ENCODE measurements at regions not wholly inside any gene's neighbourhood (a gene's known extent, or its start where the extent isn't known, plus 50 kb on each side); places are given as distances from the start of the nearest gene placed in this dataset.

DNA sequence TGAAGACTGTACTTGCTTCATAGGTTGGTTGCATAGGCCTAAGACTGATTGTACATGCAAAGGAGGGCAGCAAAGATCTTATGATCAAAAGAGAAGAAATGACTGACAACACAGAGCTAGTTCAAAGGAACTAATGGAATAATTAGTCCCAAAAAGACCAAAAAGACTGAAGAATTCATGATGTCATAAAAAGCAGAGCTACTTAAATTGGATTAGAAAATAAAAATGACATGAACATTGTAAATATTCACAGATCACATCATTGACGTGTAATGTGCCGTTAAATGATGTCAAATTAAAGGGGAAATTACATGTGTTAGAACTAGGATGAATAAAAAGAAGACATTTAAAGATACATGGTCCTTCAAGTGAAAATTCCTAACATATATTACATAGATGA, 616.8 kb downstream of the NR4A2 start (continued):
- TF ChIP-seq, protein P1, sequence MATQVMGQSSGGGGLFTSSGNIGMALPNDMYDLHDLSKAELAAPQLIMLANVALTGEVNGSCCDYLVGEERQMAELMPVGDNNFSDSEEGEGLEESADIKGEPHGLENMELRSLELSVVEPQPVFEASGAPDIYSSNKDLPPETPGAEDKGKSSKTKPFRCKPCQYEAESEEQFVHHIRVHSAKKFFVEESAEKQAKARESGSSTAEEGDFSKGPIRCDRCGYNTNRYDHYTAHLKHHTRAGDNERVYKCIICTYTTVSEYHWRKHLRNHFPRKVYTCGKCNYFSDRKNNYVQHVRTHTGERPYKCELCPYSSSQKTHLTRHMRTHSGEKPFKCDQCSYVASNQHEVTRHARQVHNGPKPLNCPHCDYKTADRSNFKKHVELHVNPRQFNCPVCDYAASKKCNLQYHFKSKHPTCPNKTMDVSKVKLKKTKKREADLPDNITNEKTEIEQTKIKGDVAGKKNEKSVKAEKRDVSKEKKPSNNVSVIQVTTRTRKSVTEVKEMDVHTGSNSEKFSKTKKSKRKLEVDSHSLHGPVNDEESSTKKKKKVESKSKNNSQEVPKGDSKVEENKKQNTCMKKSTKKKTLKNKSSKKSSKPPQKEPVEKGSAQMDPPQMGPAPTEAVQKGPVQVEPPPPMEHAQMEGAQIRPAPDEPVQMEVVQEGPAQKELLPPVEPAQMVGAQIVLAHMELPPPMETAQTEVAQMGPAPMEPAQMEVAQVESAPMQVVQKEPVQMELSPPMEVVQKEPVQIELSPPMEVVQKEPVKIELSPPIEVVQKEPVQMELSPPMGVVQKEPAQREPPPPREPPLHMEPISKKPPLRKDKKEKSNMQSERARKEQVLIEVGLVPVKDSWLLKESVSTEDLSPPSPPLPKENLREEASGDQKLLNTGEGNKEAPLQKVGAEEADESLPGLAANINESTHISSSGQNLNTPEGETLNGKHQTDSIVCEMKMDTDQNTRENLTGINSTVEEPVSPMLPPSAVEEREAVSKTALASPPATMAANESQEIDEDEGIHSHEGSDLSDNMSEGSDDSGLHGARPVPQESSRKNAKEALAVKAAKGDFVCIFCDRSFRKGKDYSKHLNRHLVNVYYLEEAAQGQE (IDR thresholded peaks at IDR 0.05; ENCODE audit: unreplicated experiment), result no peak
- TF ChIP-seq POLR2AphosphoS5 (IDR thresholded peaks at IDR 0.05; ENCODE audit: low read depth), result no peak
- no peak for TF ChIP-seq STAT1 (IDR thresholded peaks at IDR 0.05; ENCODE audit: unreplicated experiment)
- no peak for TF ChIP-seq NANOG (IDR thresholded peaks at IDR 0.05; ENCODE audit: borderline replicate concordance)
- no peak for TF ChIP-seq ZNF331 (CRISPR knock-in tag; IDR thresholded peaks at IDR 0.05; ENCODE audit: low read depth)
- no peak for TF ChIP-seq JUNB (IDR thresholded peaks at IDR 0.05; ENCODE audit: unreplicated experiment)
- no peak for TF ChIP-seq EZH2 (IDR thresholded peaks at IDR 0.05; ENCODE audit: low read depth, unreplicated experiment)
- no peak for TF ChIP-seq ZNF114 (CRISPR knock-in tag; IDR thresholded peaks at IDR 0.05)
- TF ChIP-seq, protein P2, sequence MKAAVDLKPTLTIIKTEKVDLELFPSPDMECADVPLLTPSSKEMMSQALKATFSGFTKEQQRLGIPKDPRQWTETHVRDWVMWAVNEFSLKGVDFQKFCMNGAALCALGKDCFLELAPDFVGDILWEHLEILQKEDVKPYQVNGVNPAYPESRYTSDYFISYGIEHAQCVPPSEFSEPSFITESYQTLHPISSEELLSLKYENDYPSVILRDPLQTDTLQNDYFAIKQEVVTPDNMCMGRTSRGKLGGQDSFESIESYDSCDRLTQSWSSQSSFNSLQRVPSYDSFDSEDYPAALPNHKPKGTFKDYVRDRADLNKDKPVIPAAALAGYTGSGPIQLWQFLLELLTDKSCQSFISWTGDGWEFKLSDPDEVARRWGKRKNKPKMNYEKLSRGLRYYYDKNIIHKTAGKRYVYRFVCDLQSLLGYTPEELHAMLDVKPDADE (IDR thresholded peaks at IDR 0.05), result no peak
- no peak for TF ChIP-seq EZH2phosphoT487 (IDR thresholded peaks at IDR 0.05; ENCODE audit: unreplicated experiment)
- TF ChIP-seq, protein P3, sequence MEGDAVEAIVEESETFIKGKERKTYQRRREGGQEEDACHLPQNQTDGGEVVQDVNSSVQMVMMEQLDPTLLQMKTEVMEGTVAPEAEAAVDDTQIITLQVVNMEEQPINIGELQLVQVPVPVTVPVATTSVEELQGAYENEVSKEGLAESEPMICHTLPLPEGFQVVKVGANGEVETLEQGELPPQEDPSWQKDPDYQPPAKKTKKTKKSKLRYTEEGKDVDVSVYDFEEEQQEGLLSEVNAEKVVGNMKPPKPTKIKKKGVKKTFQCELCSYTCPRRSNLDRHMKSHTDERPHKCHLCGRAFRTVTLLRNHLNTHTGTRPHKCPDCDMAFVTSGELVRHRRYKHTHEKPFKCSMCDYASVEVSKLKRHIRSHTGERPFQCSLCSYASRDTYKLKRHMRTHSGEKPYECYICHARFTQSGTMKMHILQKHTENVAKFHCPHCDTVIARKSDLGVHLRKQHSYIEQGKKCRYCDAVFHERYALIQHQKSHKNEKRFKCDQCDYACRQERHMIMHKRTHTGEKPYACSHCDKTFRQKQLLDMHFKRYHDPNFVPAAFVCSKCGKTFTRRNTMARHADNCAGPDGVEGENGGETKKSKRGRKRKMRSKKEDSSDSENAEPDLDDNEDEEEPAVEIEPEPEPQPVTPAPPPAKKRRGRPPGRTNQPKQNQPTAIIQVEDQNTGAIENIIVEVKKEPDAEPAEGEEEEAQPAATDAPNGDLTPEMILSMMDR (conservative IDR thresholded peaks at IDR 0.05; ENCODE audit: low read depth in 2 of 2), result no peak
- TF ChIP-seq CREB1 (CRISPR knock-in tag; IDR thresholded peaks at IDR 0.05; ENCODE audit: low read depth), result no peak

DNA sequence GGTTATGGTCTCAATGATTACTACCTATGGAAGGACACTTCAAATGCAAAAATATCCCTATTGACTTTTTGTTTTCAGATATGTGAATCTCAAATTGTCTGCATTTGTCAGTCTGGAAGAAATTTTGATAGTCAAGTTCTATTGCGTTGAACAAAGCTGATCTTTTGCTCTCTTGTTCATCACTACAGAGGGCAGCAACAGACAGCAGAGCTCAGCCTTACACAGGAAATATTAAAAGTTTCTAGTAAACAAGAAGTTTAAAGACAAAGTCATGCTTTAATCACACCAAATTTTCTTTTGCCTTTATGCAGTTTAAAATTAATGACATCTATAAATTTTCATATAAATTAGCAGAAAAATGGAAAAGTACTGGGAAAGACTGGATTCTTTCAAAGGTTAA, 617.5 kb downstream of the NR4A2 start:
- H3K4me1 Mint-ChIP-seq, result no peaks in the 10 kb centered on the region; the same call in 2 of the 3 replicates
- H3K9me3 Mint-ChIP-seq, result no peaks in the 10 kb centered on the region
- no peak overlapping the region for H3K4me3 ChIP-seq
- H2AFZ ChIP-seq, result no peak overlapping the region
- no peak overlapping the region for H3K4me2 ChIP-seq
- H3K27ac Mint-ChIP-seq, result no peak overlapping the region
- no peaks in the 10 kb centered on the region for H3K36me3 ChIP-seq (ENCODE audit: insufficient read depth)
- H3K27me3 ChIP-seq (ENCODE audit: insufficient read depth), result no peaks in the 10 kb centered on the region
- no peak for ATAC-seq
- no peaks in the 10 kb centered on the region for H3K79me2 ChIP-seq (replicated peaks; ENCODE audit: insufficient read depth)
- H3K9me2 ChIP-seq (ENCODE audit: insufficient read depth), result no peaks in the 10 kb centered on the region
- H3K4me3 Mint-ChIP-seq, result no peak overlapping the region
- no peaks in the 10 kb centered on the region for H3F3A ChIP-seq (replicated peaks; ENCODE audit: low read depth)
- no peaks in the 10 kb centered on the region for H3K36me3 Mint-ChIP-seq (ENCODE audit: low read depth)
- no peak for TF ChIP-seq NANOG (IDR thresholded peaks at IDR 0.05; ENCODE audit: borderline replicate concordance)
- TF ChIP-seq, protein P3 (conservative IDR thresholded peaks at IDR 0.05; ENCODE audit: low read depth in 2 of 2), result peak in 1 of 2 experiments; percentile 47; a peak in 2 of 4 replicates
- DNase-seq (ENCODE audit: low spot score), result no peak
- no peak overlapping the region for H3K27ac ChIP-seq (ENCODE audit: low read depth)
- no peaks in the 10 kb centered on the region for H4K20me1 ChIP-seq (replicated peaks; ENCODE audit: insufficient read depth)
- no peaks in the 10 kb centered on the region for H3K4me1 ChIP-seq (ENCODE audit: insufficient read depth)
- no peaks in the 10 kb centered on the region for H3K27me3 Mint-ChIP-seq (ENCODE audit: insufficient read depth, low read depth, poor library complexity)

Measured in GM23338 (cell line).